ENCODE measurements at regions not wholly inside any gene's neighbourhood (a gene's known extent, or its start where the extent isn't known, plus 50 kb on each side); places are given as distances from the start of the nearest gene placed in this dataset.

- no peak for TF ChIP-seq CTCF (IDR thresholded peaks at IDR 0.05)
- TF ChIP-seq POLR2A (IDR thresholded peaks at IDR 0.05): no peak
Measured at GRCh38 chr10:2128991-2129390, 391.7 kb upstream of the ADARB2 start.
